PC-3 (cell line): ENCODE measurements at regions not wholly inside any gene's neighbourhood (a gene's known extent, or its start where the extent isn't known, plus 50 kb on each side); places are given as distances from the start of the nearest gene placed in this dataset.

Source experiments
- ATAC-seq: fragments of 200-7000 bp; cut with Tn5 transposase; 2 replicates; pipeline ENCODE4 v1.9.1; 2020; ENCODE audit warnings: mild to moderate bottlenecking, moderate library complexity
- BruUV-seq: library from RNA; stranded (reverse); fragments of 400-500 nt; replicated peaks from 2 replicates; lab custom pipeline; 2021; lab: Mats Ljungman, UMichigan
- CTCF ChIA-PET: fragments of 300-600 bp; sonication (Branson Sonifier 250); formaldehyde crosslinking; loops from one replicate; lab custom pipeline; 2022; ENCODE audit warnings: antibody characterized with exemption; lab: Charles Lee
- POLR2A ChIA-PET: fragments of 300-600 bp; sonication (Branson Sonifier 250); formaldehyde crosslinking; loops from one replicate; lab custom pipeline; 2022; ENCODE audit warnings: antibody characterized with exemption; ENCODE audit not compliant: unreplicated experiment; lab: Charles Lee
- DNase-seq: peaks from one replicate; pipeline ENCODE4 v3.0.0-alpha.2; 2015
- H2AFZ ChIP-seq: fragments of 300-600 bp; sonication (generic); 2 replicates; pipeline ENCODE4 v1.6.0; 2016; ENCODE audit warnings: antibody characterized with exemption, low read length
- H3F3A ChIP-seq: fragments of 300-600 bp; sonication (generic); one replicate; pipeline ENCODE4 v1.6.0; 2017; ENCODE audit warnings: antibody characterized with exemption, low read length, control low read depth, mild to moderate bottlenecking; ENCODE audit not compliant: unreplicated experiment
- H3K27ac ChIP-seq: fragments of 300-600 bp; sonication (generic); 2 replicates; pipeline ENCODE4 v1.5.1; 2016; ENCODE audit warnings: mild to moderate bottlenecking, low read length
- H3K27me3 ChIP-seq: fragments of 300-600 bp; sonication (generic); 2 replicates; pipeline ENCODE4 v1.6.1; 2016; ENCODE audit warnings: low read length, mixed read lengths
- H3K36me3 ChIP-seq: fragments of 300-600 bp; sonication (generic); 2 replicates; pipeline ENCODE4 v1.6.1; 2016; ENCODE audit warnings: low read depth, mixed run types, low read length, mixed read lengths
- H3K4me1 ChIP-seq: fragments of 300-600 bp; sonication (generic); 2 replicates; pipeline ENCODE4 v1.5.1; 2016; ENCODE audit warnings: low read length; ENCODE audit not compliant: insufficient read depth
- H3K4me2 ChIP-seq: fragments of 300-600 bp; sonication (generic); 2 replicates; pipeline ENCODE4 v1.6.0; 2016; ENCODE audit warnings: low read length
- H3K4me3 ChIP-seq: fragments of 300-600 bp; sonication (generic); 2 replicates; pipeline ENCODE4 v1.5.1; 2016; ENCODE audit warnings: mild to moderate bottlenecking, low read length, mixed read lengths
- H3K79me2 ChIP-seq: fragments of 300-600 bp; sonication (generic); 2 replicates; pipeline ENCODE4 v1.6.1; 2017; ENCODE audit warnings: low read length, mixed read lengths
- H3K9ac ChIP-seq: fragments of 300-600 bp; sonication (generic); 2 replicates; pipeline ENCODE4 v1.6.0; 2016; ENCODE audit warnings: mild to moderate bottlenecking, low read length
- H3K9me2 ChIP-seq: fragments of 300-600 bp; sonication (generic); replicated peaks from 2 replicates; pipeline ENCODE4 v1.6.1; 2016; ENCODE audit warnings: mixed run types, low read length, mixed read lengths
- H3K9me3 ChIP-seq: fragments of 300-600 bp; sonication (generic); 2 replicates; pipeline ENCODE4 v1.6.1; 2016; ENCODE audit warnings: low read length, mixed read lengths
- H4K20me1 ChIP-seq: fragments of 300-600 bp; sonication (generic); 2 replicates; pipeline ENCODE4 v1.6.1; 2016; ENCODE audit warnings: low read length, mixed read lengths
- EZH2 ChIP-seq: fragments of 300-600 bp; sonication (generic); IDR thresholded peaks from one replicate; pipeline ENCODE4 v1.6.1; 2017; ENCODE audit warnings: antibody characterized with exemption, mild to moderate bottlenecking, low read length; ENCODE audit not compliant: unreplicated experiment
- EZH2phosphoT487 ChIP-seq: fragments of 300-600 bp; sonication (generic); IDR thresholded peaks from 2 replicates; pipeline ENCODE4 v1.6.1; 2018; ENCODE audit warnings: mild to moderate bottlenecking, antibody characterized with exemption, low read length, borderline replicate concordance
- intact Hi-C: fragments of 100-400 bp; cut with micrococcal nuclease; formaldehyde crosslinking; loops from 2 replicates; pipeline ENCODE4 v1.9.0; 2023
- TF ChIP-seq, protein P1 (sequence below): fragments of 300-600 bp; sonication (generic); conservative IDR thresholded peaks from 2 replicates; pipeline ENCODE4 v1.5.1; 2017; ENCODE audit warnings: antibody characterized with exemption, low read depth, mild to moderate bottlenecking, low read length

DNA sequence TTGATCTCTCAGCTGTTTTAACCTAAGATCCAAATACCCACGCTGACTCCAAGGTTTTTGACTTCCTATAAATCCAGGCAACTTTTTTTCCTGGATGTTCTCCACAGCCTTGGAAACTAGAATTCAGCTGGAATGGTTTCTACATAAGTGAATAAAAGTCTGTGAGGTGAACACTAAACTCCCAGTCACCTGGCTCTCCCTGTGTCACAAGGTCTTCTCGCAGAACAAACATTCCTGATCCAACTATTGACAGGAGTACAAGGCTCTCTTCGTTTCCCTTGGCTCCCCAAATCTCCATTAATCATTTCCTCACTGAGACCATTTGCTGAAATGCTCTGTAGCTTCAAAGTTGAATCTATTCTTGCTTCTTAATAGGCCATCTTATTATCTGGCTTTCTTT lies 265.7 kb downstream of the ADGRG6 start:
- Histone ChIP-seq H3K27me3 (no peaks in the 10 kb centered on the region), H2AFZ (no peak overlapping the region), H3K4me3 (no peak overlapping the region), H3K9ac (no peak overlapping the region), H4K20me1 (no peaks in the 10 kb centered on the region), H3K4me2 (no peak overlapping the region), H3K4me1 (peaks cover 4% of the 10 kb centered on the region; the same call in 1 of the 2 replicates), H3K79me2 (no peaks in the 10 kb centered on the region), H3K9me3 (no peaks in the 10 kb centered on the region), H3K36me3 (no peaks in the 10 kb centered on the region), H3K27ac (no peak overlapping the region), H3F3A (no peaks in the 10 kb centered on the region), H3K9me2 (no peaks in the 10 kb centered on the region)
- no peak for ATAC-seq
- no TSS peak for BruUV-seq
- no peak for TF ChIP-seq EZH2phosphoT487
- DNase-seq: no peak
- intact Hi-C loops: no loop called here
- ChIA-PET POLR2A (no interaction called here), CTCF (no interaction called here)

DNA sequence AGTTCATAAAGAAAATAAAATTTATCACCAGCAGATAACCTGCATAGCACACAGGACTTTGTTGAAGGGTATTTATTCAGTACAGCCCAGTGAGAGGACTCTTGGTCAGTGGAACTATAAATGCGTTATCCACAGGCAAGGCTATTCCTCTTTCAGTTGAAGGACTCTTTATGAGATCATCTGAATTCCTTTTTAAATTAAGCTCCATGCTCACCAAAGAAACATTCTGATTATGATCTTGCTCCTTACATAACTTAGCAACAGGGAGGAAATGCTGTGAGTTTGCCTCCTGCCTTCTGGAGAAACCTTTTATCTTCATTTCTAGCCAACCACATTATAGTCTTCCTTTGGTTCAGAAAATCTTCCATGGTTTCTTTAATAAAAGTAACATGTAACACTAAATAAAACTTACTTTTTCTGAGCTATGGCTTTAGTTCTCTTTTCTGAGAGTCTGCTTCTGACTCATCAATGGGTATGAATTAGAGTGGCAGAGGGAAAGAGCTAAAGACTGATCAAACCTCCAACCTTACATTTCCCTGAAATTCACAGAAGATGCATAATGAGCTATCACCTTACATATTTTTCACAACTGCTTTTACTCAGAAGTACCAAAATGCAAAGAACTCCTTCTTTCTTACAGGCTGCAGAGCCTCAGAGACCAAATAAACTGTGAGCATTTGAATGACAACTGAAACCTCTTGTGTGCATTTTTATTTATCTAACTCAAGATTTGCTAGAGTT lies 267.2 kb downstream of the ADGRG6 start:
- DNase-seq: no peak
- BruUV-seq: no TSS peak

DNA sequence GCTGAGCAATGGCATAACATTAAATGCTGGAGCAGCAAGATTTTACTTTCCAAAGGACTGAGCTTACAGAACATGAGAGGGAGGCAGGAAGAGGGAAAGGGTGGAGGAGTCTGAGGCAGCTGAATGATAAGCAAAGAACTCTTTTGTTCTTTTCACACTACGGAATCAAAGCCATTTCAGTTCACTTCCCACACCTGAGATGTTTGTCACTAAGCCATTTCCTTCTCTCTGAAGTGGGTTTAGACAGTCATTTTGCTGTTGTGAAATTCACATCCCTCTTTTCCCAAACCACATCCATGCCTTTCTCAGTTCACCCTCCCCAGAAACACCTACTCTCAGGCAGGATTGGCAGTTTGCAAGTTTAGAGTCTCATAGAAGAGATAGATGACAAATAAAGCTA lies 267.9 kb downstream of the ADGRG6 start:
- POLR2A ChIA-PET: no interaction called here
- Histone ChIP-seq H3K4me1 (peaks cover 4% of the 10 kb centered on the region; the same call in 1 of the 2 replicates), H4K20me1 (no peaks in the 10 kb centered on the region), H3K27ac (no peak overlapping the region), H3F3A (no peaks in the 10 kb centered on the region), H3K4me3 (no peak overlapping the region), H3K36me3 (no peaks in the 10 kb centered on the region), H3K9ac (no peak overlapping the region), H3K9me2 (no peaks in the 10 kb centered on the region), H3K27me3 (no peaks in the 10 kb centered on the region), H3K4me2 (no peak overlapping the region), H2AFZ (no peak overlapping the region), H3K79me2 (no peaks in the 10 kb centered on the region), H3K9me3 (no peaks in the 10 kb centered on the region)
- CTCF ChIA-PET: no interaction called here
- intact Hi-C loops: no loop called here
- TF ChIP-seq EZH2phosphoT487: no peak
- TF ChIP-seq EZH2: no peak
- TF ChIP-seq, protein P1, sequence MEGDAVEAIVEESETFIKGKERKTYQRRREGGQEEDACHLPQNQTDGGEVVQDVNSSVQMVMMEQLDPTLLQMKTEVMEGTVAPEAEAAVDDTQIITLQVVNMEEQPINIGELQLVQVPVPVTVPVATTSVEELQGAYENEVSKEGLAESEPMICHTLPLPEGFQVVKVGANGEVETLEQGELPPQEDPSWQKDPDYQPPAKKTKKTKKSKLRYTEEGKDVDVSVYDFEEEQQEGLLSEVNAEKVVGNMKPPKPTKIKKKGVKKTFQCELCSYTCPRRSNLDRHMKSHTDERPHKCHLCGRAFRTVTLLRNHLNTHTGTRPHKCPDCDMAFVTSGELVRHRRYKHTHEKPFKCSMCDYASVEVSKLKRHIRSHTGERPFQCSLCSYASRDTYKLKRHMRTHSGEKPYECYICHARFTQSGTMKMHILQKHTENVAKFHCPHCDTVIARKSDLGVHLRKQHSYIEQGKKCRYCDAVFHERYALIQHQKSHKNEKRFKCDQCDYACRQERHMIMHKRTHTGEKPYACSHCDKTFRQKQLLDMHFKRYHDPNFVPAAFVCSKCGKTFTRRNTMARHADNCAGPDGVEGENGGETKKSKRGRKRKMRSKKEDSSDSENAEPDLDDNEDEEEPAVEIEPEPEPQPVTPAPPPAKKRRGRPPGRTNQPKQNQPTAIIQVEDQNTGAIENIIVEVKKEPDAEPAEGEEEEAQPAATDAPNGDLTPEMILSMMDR: no peak
- DNase-seq (no peak), ATAC-seq (no peak)
- BruUV-seq: no TSS peak

More for the DNA sequence above, 267.2 kb downstream of the ADGRG6 start:
- no peaks in the 10 kb centered on the region for H3K9me2 ChIP-seq
- ATAC-seq: no peak
- H3K36me3 ChIP-seq: no peaks in the 10 kb centered on the region
- CTCF ChIA-PET: no interaction called here
- peaks cover 4% of the 10 kb centered on the region; the same call in 1 of the 2 replicates for H3K4me1 ChIP-seq
- intact Hi-C loops: no loop called here
- no peaks in the 10 kb centered on the region for H3K27me3 ChIP-seq
- POLR2A ChIA-PET: interaction anchor here (0.6 kb wide), 1 partner anchor 858 kb away, joined by 13 read pairs; no protein-coding TSS in a partner anchor
- H3K4me3 ChIP-seq: no peak overlapping the region
- no peaks in the 10 kb centered on the region for H3K79me2 ChIP-seq
- no peak overlapping the region for H3K4me2 ChIP-seq
- no peaks in the 10 kb centered on the region for H3F3A ChIP-seq
- H4K20me1 ChIP-seq: no peaks in the 10 kb centered on the region
- H3K27ac ChIP-seq: no peak overlapping the region
- no peak overlapping the region for H2AFZ ChIP-seq
- no peaks in the 10 kb centered on the region for H3K9me3 ChIP-seq
- no peak overlapping the region for H3K9ac ChIP-seq
- TF ChIP-seq EZH2phosphoT487: no peak
- no peak for TF ChIP-seq EZH2
- TF ChIP-seq, protein P1: no peak
